NT2/D1 (cell line): ENCODE measurements at regions not wholly inside any gene's neighbourhood (a gene's known extent, or its start where the extent isn't known, plus 50 kb on each side); places are given as distances from the start of the nearest gene placed in this dataset.
A peak's percentile ranks its signal among the peaks of the same experiment; 100 is the strongest.

ENCODE experiments used
- DNase-seq: peaks from one replicate; pipeline ENCODE4 v3.0.0-alpha.2; 2011; ENCODE audit warnings: low read depth, low spot score
- H3K27me3 ChIP-seq: 2 replicates; pipeline ENCODE4 v1.6.0; 2011; ENCODE audit warnings: mild to moderate bottlenecking; ENCODE audit not compliant: insufficient read length, insufficient read depth
- H3K36me3 ChIP-seq: 2 replicates; pipeline ENCODE4 v1.6.1; 2011; ENCODE audit warnings: mild to moderate bottlenecking, low read length, mixed read lengths; ENCODE audit not compliant: insufficient read depth, insufficient read length
- H3K4me1 ChIP-seq: 2 replicates; pipeline ENCODE4 v1.5.1; 2011; ENCODE audit not compliant: insufficient read depth, insufficient read length
- H3K4me3 ChIP-seq: 2 replicates; pipeline ENCODE4 v1.5.1; 2011; ENCODE audit warnings: low read depth; ENCODE audit not compliant: insufficient read length
- H3K9ac ChIP-seq: 2 replicates; pipeline ENCODE4 v1.6.0; 2011; ENCODE audit warnings: low read depth; ENCODE audit not compliant: insufficient read length
- H3K9me3 ChIP-seq: 2 replicates; pipeline ENCODE4 v1.5.1; 2011; ENCODE audit warnings: mild to moderate bottlenecking, low read length; ENCODE audit not compliant: insufficient read depth
- SUZ12 ChIP-seq: IDR thresholded peaks from 2 replicates; pipeline ENCODE4 v1.6.1; 2011; ENCODE audit not compliant: insufficient read length, insufficient read depth; ENCODE audit errors: extremely low read depth
- YY1 ChIP-seq: IDR thresholded peaks from 2 replicates; pipeline ENCODE4 v1.6.1; 2011; ENCODE audit not compliant: insufficient read length, insufficient read depth
- ZNF274 ChIP-seq: IDR thresholded peaks from 2 replicates; pipeline ENCODE4 v1.6.1; 2011; ENCODE audit warnings: mild to moderate bottlenecking, low read depth, low read length

- DNase-seq, result no peak
- Histone ChIP-seq H3K4me1 (no peaks in the 10 kb centered on the region), H3K9me3 (no peaks in the 10 kb centered on the region), H3K36me3 (no peaks in the 10 kb centered on the region), H3K4me3 (no peak overlapping the region), H3K9ac (no peak overlapping the region), H3K27me3 (no peaks in the 10 kb centered on the region)
- TF ChIP-seq ZNF274, result no peak
- TF ChIP-seq YY1, result no peak
- TF ChIP-seq SUZ12, result no peak
Observed at GRCh38 chr14:84704601-84705000, 825.3 kb upstream of the FLRT2 start.

DNA sequence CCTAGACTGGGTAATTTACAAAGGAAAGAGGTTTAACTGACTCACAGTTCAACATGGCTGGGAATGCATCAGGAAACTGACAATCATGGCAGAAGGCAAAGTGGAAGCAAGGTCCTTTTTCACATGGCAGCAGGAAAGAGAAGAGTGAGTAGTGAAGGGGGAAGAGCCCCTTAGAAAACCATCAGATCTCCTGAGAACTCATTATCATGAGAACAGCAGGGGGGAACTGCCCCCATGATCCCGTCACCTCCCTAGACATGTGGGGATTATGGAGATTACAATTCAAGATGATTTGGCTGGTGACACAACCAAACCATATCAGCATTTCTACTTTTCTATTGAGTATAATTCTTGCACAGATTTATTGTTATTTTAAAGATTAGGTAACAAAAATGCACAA is 822.1 kb upstream of the FLRT2 start:
- Histone ChIP-seq H3K4me1 (no peaks in the 10 kb centered on the region), H3K36me3 (no peaks in the 10 kb centered on the region), H3K4me3 (no peak overlapping the region), H3K9me3 (no peaks in the 10 kb centered on the region), H3K9ac (no peak overlapping the region), H3K27me3 (no peaks in the 10 kb centered on the region)
- DNase-seq, result peak; percentile 8
- TF ChIP-seq YY1 (no peak), ZNF274 (no peak), SUZ12 (no peak)

- Histone ChIP-seq H3K27me3 (no peaks in the 10 kb centered on the region), H3K36me3 (no peaks in the 10 kb centered on the region), H3K4me3 (no peak overlapping the region), H3K9ac (no peak overlapping the region), H3K9me3 (no peaks in the 10 kb centered on the region), H3K4me1 (no peaks in the 10 kb centered on the region)
- DNase-seq, result no peak
- TF ChIP-seq ZNF274, result no peak
- TF ChIP-seq SUZ12, result no peak
- no peak for TF ChIP-seq YY1
Observed at GRCh38 chr14:84708865-84709264, 821.1 kb upstream of the FLRT2 start.

DNA sequence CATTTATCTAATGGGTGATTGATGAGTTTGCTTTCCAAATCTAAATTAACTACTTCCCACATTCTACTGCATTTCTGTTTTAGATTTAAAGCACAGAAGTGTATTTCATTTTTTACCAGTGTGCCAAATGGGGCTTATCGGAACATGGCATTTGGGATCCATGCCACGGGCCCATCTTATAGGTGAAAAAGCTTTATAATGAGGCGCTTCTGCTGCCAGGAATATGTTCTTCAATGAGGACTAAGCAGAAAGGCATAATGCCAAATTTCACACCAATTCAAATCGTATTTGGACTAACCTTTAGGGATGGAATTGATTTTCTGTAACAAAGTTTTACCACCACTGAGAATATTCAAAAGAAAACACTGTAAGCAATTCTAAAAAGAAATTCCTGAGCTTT is 803.5 kb upstream of the FLRT2 start:
- Histone ChIP-seq H3K36me3 (no peaks in the 10 kb centered on the region), H3K9me3 (no peaks in the 10 kb centered on the region), H3K4me1 (no peaks in the 10 kb centered on the region), H3K27me3 (no peaks in the 10 kb centered on the region), H3K9ac (no peak overlapping the region), H3K4me3 (no peak overlapping the region)
- TF ChIP-seq SUZ12 (no peak), YY1 (no peak), ZNF274 (no peak)
- no peak for DNase-seq

DNA sequence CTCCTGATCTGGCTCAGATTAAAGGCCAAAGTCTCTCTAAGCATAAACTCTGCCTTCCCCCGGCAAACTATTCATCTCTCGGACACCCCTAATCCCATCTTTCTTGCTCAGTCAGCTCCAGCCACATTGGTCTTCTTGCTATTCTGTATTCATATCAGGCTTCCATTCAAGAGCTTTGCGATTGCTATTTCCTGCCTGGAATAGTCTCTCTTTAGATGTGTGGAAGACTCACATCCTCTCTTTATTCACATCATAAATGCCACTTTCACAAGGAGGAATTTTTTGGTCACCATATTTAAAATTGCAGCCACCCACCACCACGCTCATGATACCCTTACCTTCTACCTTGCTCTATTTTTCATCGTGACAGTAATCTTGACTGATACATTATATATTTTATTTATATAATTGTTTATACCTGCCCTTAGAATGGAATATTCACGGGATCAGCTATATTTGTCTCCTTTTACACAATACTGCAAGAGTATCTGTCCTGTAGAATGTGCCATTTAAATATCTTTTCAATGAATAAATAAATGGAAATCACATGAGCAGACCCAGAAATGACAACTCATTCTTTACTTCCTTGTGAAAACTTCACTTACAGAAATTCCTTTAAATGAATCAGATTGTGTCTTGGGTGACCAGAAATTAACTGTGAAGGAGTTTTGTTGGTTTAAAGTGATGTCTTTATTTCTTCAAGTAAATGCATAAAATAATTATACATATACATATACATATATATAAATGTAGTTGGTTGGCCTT is 780.6 kb upstream of the FLRT2 start:
- H3K4me1 ChIP-seq, result no peaks in the 10 kb centered on the region
- TF ChIP-seq ZNF274, result no peak
- TF ChIP-seq SUZ12, result no peak
- no peak for TF ChIP-seq YY1
- no peak for DNase-seq
- no peaks in the 10 kb centered on the region for H3K27me3 ChIP-seq
- H3K9ac ChIP-seq, result no peak overlapping the region
- H3K4me3 ChIP-seq, result no peak overlapping the region
- H3K36me3 ChIP-seq, result no peaks in the 10 kb centered on the region
- H3K9me3 ChIP-seq, result no peaks in the 10 kb centered on the region

DNA sequence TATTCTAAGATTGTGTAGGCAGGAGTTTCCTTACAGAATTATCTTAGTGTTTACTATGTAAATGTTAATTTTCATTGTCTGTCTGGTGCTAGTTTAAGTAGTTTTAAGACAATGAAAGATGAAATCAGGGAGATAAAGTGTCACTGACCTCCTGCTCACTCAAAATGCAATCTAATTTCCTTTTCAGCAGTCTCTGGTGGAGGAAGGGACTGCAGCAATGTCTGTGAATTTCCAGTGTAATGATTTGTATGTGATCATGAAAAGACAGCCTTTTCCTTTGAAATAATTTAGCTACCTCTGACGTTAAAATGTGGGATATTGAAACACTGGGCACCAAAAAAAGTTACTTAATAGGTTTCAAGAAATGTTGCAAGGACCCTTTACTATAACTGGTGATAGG is 779.7 kb upstream of the FLRT2 start:
- Histone ChIP-seq H3K9ac (no peak overlapping the region), H3K36me3 (no peaks in the 10 kb centered on the region), H3K27me3 (no peaks in the 10 kb centered on the region), H3K4me3 (no peak overlapping the region), H3K4me1 (no peaks in the 10 kb centered on the region), H3K9me3 (no peaks in the 10 kb centered on the region)
- no peak for DNase-seq
- no peak for TF ChIP-seq SUZ12
- no peak for TF ChIP-seq ZNF274
- no peak for TF ChIP-seq YY1

- H3K9me3 ChIP-seq, result no peaks in the 10 kb centered on the region
- H3K9ac ChIP-seq, result no peak overlapping the region
- no peaks in the 10 kb centered on the region for H3K4me1 ChIP-seq
- no peaks in the 10 kb centered on the region for H3K36me3 ChIP-seq
- TF ChIP-seq ZNF274 (no peak), YY1 (no peak), SUZ12 (no peak)
- no peaks in the 10 kb centered on the region for H3K27me3 ChIP-seq
- no peak for DNase-seq
- H3K4me3 ChIP-seq, result no peak overlapping the region
Observed at GRCh38 chr14:84750763-84751554, 779.0 kb upstream of the FLRT2 start.
